ENCODE measurements at regions not wholly inside any gene's neighbourhood (a gene's known extent, or its start where the extent isn't known, plus 50 kb on each side); places are given as distances from the start of the nearest gene placed in this dataset. TPM values are rescaled to one million over a fixed set of nuclear protein-coding genes. Genes with fewer than 3 reads are reported as not detected.

Small RNA genes lying in the stretch of these regions (small RNA-seq; reads per million reads assigned to genes)
- gene RN7SL802P (ENCODE audit: insufficient read depth): not detected
- gene RNA5SP188 (ENCODE audit: insufficient read depth): not detected

Data from H1 (cell line).